ENCODE measurements at regions not wholly inside any gene's neighbourhood (a gene's known extent, or its start where the extent isn't known, plus 50 kb on each side); places are given as distances from the start of the nearest gene placed in this dataset.

DNA sequence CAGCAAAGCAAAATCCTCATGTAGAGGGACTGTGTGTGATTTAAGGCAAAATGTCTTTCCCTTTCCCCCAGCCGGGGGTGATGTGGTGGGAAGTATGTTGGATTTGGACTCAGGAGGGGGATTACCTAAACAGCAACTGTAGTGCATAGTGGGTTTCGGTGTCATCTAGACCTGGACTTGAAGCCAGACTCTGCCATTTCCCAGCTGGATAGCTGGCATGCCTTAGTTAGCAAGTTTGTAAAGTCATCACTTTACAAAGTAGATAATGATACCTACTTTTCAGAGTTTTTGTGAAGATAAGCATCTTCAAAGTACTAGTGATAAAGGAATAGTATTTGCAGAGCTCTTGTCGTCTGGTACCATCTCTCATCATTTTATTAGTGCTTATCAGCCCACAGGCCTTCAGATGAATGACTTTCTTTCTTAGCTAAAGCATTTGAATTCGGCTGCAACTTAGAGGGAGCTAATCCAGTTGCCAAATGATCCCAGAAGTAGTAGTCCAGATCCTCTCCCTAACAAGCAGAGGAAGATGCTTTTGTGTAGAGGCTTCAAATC, 56.2 kb upstream of the ROR1 start:
- Histone ChIP-seq H3K27ac (ENCODE audit: insufficient read length, low read depth, low read length) (no peak overlapping the region), H2AFZ (ENCODE audit: low read length) (no peak overlapping the region), H2BK120ac (ENCODE audit: low read depth, low read length, poor library complexity, severe bottlenecking) (no peak overlapping the region), H2BK5ac (ENCODE audit: insufficient read length, low read length) (no peak overlapping the region), H3K79me2 (ENCODE audit: insufficient read depth, low read length) (no peaks in the 10 kb centered on the region), H3K4me2 (ENCODE audit: insufficient read depth, insufficient read length, low read length) (no peak overlapping the region), H3K4me1 (ENCODE audit: insufficient read depth, low read length) (peaks cover 7% of the 10 kb centered on the region; the same call in 1 of the 2 replicates), H2BK12ac (ENCODE audit: insufficient read length, low read depth, low read length) (no peak overlapping the region), H3K9ac (ENCODE audit: extremely low read depth, insufficient read length, low read length) (no peak overlapping the region), H3K27me3 (ENCODE audit: insufficient read depth, low read length) (no peaks in the 10 kb centered on the region), H3K9me3 (ENCODE audit: control insufficient read depth, low read depth, low read length) (no peaks in the 10 kb centered on the region), H3K4ac (ENCODE audit: low read depth, low read length) (no peak overlapping the region), H2BK15ac (ENCODE audit: low read depth, low read length) (no peak overlapping the region), H3K23ac (ENCODE audit: insufficient read length, low read depth, low read length) (no peak overlapping the region), H3K79me1 (ENCODE audit: insufficient read depth, low read depth, low read length, poor library complexity, severe bottlenecking) (no peaks in the 10 kb centered on the region), H3K56ac (ENCODE audit: insufficient read length, low read depth, low read length) (no peak overlapping the region), H4K5ac (ENCODE audit: insufficient read length, low read depth, low read length) (no peak overlapping the region), H3K14ac (ENCODE audit: insufficient read depth, low read length) (no peak overlapping the region), H3K18ac (ENCODE audit: insufficient read length, low read depth, low read length) (no peak overlapping the region), H4K8ac (replicated peaks; ENCODE audit: insufficient read length, low read depth, low read length) (no peak overlapping the region), H2BK20ac (ENCODE audit: low read depth, low read length, poor library complexity, severe bottlenecking) (no peak overlapping the region), H3K23me2 (ENCODE audit: insufficient read length, low read depth, low read length, poor library complexity, severe bottlenecking) (no peaks in the 10 kb centered on the region), H2AK5ac (ENCODE audit: insufficient read length, low read length) (no peak overlapping the region), H4K20me1 (ENCODE audit: control insufficient read depth, insufficient read depth, insufficient read length) (no peaks in the 10 kb centered on the region), H4K91ac (ENCODE audit: insufficient read length, low read depth, low read length) (no peak overlapping the region), H3T11ph (ENCODE audit: low read length) (no peak overlapping the region)
- WGBS (ENCODE audit: extremely low coverage, insufficient read length, low lambda C conversion rate) = no CpG with 5 or more reads among the region's 4 CpGs
- no peak for DNase-seq
- Mint-ChIP-seq H3K27me3 (ENCODE audit: low read depth) (no peaks in the 10 kb centered on the region; the same call in 1 of the 2 replicates), H3K4me3 (no peak overlapping the region), H3K27ac (no peak overlapping the region), H3K9me3 (no peaks in the 10 kb centered on the region), H3K4me1 (peaks cover 19 to 20% of the 10 kb centered on the region in 2 experiments), H3K36me3 (ENCODE audit: insufficient read depth in 1 of 3, low read depth in 3 of 3) (no peaks in the 10 kb centered on the region)
- no peak for TF ChIP-seq CTCF (conservative IDR thresholded peaks at IDR 0.05)

Data from H9 (cell line).